ENCODE measurements at regions not wholly inside any gene's neighbourhood (a gene's known extent, or its start where the extent isn't known, plus 50 kb on each side); places are given as distances from the start of the nearest gene placed in this dataset.

GRCh38 chr11:70731271-70732022 lies 333.1 kb downstream of the CTTN start:
- ATAC-seq = no peak
- Mint-ChIP-seq H3K4me1 (no peaks in the 10 kb centered on the region), H3K27ac (no peak overlapping the region), H3K36me3 (no peaks in the 10 kb centered on the region), H3K9me3 (peaks cover 8% of the 10 kb centered on the region), H3K27me3 (peaks cover 17% of the 10 kb centered on the region), H3K4me3 (no peak overlapping the region)

GRCh38 chr11:70732023-70732880 lies 333.9 kb downstream of the CTTN start:
- peaks cover 3% of the 10 kb centered on the region for H3K9me3 Mint-ChIP-seq
- no peaks in the 10 kb centered on the region for H3K36me3 Mint-ChIP-seq
- no peak overlapping the region for H3K27ac Mint-ChIP-seq
- ATAC-seq = no peak
- H3K4me3 Mint-ChIP-seq = no peak overlapping the region
- no peaks in the 10 kb centered on the region for H3K4me1 Mint-ChIP-seq
- H3K27me3 Mint-ChIP-seq = peaks cover 17% of the 10 kb centered on the region

GRCh38 chr11:70732881-70733196 lies 334.5 kb downstream of the CTTN start:
- no peak overlapping the region for H3K4me3 Mint-ChIP-seq
- no peaks in the 10 kb centered on the region for H3K4me1 Mint-ChIP-seq
- H3K9me3 Mint-ChIP-seq = peaks cover 3% of the 10 kb centered on the region
- ATAC-seq = no peak
- H3K27ac Mint-ChIP-seq = no peak overlapping the region
- peaks cover 17% of the 10 kb centered on the region for H3K27me3 Mint-ChIP-seq
- H3K36me3 Mint-ChIP-seq = no peaks in the 10 kb centered on the region

GRCh38 chr11:70733327-70734325 lies 335.3 kb downstream of the CTTN start:
- Mint-ChIP-seq H3K9me3 (peaks cover 3% of the 10 kb centered on the region), H3K4me3 (no peak overlapping the region), H3K27me3 (peaks cover 17% of the 10 kb centered on the region), H3K4me1 (no peaks in the 10 kb centered on the region), H3K36me3 (no peaks in the 10 kb centered on the region), H3K27ac (no peak overlapping the region)
- peak; percentile 9 for ATAC-seq

GRCh38 chr11:70734379-70734778 lies 336.1 kb downstream of the CTTN start:
- H3K4me3 Mint-ChIP-seq = no peak overlapping the region
- peaks cover 3% of the 10 kb centered on the region for H3K9me3 Mint-ChIP-seq
- H3K4me1 Mint-ChIP-seq = no peaks in the 10 kb centered on the region
- no peaks in the 10 kb centered on the region for H3K36me3 Mint-ChIP-seq
- ATAC-seq = no peak
- H3K27me3 Mint-ChIP-seq = peaks cover 25% of the 10 kb centered on the region
- H3K27ac Mint-ChIP-seq = no peak overlapping the region

- Mint-ChIP-seq H3K27ac (no peak overlapping the region), H3K36me3 (no peaks in the 10 kb centered on the region), H3K27me3 (peaks cover 25% of the 10 kb centered on the region), H3K4me1 (no peaks in the 10 kb centered on the region), H3K4me3 (no peak overlapping the region), H3K9me3 (peaks cover 3% of the 10 kb centered on the region)
- ATAC-seq = no peak
Measured at GRCh38 chr11:70734911-70735310, 336.6 kb downstream of the CTTN start.

GRCh38 chr11:70735976-70736375 lies 337.6 kb downstream of the CTTN start:
- no peak for ATAC-seq
- Mint-ChIP-seq H3K9me3 (peaks cover 5% of the 10 kb centered on the region), H3K27ac (no peak overlapping the region), H3K4me3 (no peak overlapping the region), H3K4me1 (no peaks in the 10 kb centered on the region), H3K27me3 (peaks cover 32% of the 10 kb centered on the region), H3K36me3 (no peaks in the 10 kb centered on the region)

- Mint-ChIP-seq H3K27me3 (peaks cover 37% of the 10 kb centered on the region), H3K4me1 (no peaks in the 10 kb centered on the region), H3K9me3 (peaks cover 8% of the 10 kb centered on the region), H3K36me3 (no peaks in the 10 kb centered on the region), H3K27ac (no peak overlapping the region), H3K4me3 (no peak overlapping the region)
- no peak for ATAC-seq
Measured at GRCh38 chr11:70736461-70736860, 338.1 kb downstream of the CTTN start.

- H3K27me3 Mint-ChIP-seq = peaks cover 43% of the 10 kb centered on the region
- ATAC-seq = no peak
- H3K27ac Mint-ChIP-seq = no peak overlapping the region
- H3K36me3 Mint-ChIP-seq = no peaks in the 10 kb centered on the region
- no peak overlapping the region for H3K4me3 Mint-ChIP-seq
- peaks cover 8% of the 10 kb centered on the region for H3K9me3 Mint-ChIP-seq
- H3K4me1 Mint-ChIP-seq = no peaks in the 10 kb centered on the region
Measured at GRCh38 chr11:70736937-70737640, 338.8 kb downstream of the CTTN start.

GRCh38 chr11:70737816-70738630 lies 339.7 kb downstream of the CTTN start:
- H3K4me3 Mint-ChIP-seq = no peak overlapping the region
- H3K27ac Mint-ChIP-seq = no peak overlapping the region
- H3K4me1 Mint-ChIP-seq = no peaks in the 10 kb centered on the region
- no peak for ATAC-seq
- peaks cover 8% of the 10 kb centered on the region for H3K9me3 Mint-ChIP-seq
- peaks cover 53% of the 10 kb centered on the region for H3K27me3 Mint-ChIP-seq
- H3K36me3 Mint-ChIP-seq = no peaks in the 10 kb centered on the region

- Mint-ChIP-seq H3K27me3 (peaks cover 54% of the 10 kb centered on the region), H3K27ac (no peak overlapping the region), H3K9me3 (peaks cover 8% of the 10 kb centered on the region), H3K4me3 (no peak overlapping the region), H3K4me1 (no peaks in the 10 kb centered on the region), H3K36me3 (no peaks in the 10 kb centered on the region)
- no peak for ATAC-seq
Measured at GRCh38 chr11:70738661-70739060, 340.3 kb downstream of the CTTN start.

GRCh38 chr11:70739091-70739490 lies 340.8 kb downstream of the CTTN start:
- Mint-ChIP-seq H3K36me3 (no peaks in the 10 kb centered on the region), H3K4me3 (no peak overlapping the region), H3K9me3 (peaks cover 8% of the 10 kb centered on the region), H3K27me3 (peaks cover 55% of the 10 kb centered on the region), H3K4me1 (no peaks in the 10 kb centered on the region), H3K27ac (no peak overlapping the region)
- no peak for ATAC-seq

GRCh38 chr11:70739811-70740487 lies 341.6 kb downstream of the CTTN start:
- H3K36me3 Mint-ChIP-seq = no peaks in the 10 kb centered on the region
- no peaks in the 10 kb centered on the region for H3K4me1 Mint-ChIP-seq
- H3K27ac Mint-ChIP-seq = no peak overlapping the region
- no peak for ATAC-seq
- peaks cover 8% of the 10 kb centered on the region for H3K9me3 Mint-ChIP-seq
- no peak overlapping the region for H3K4me3 Mint-ChIP-seq
- H3K27me3 Mint-ChIP-seq = peaks cover 59% of the 10 kb centered on the region

Data from stimulated activated memory B cell treated with anti-CD40 and anti-IgM and Interleukin-4, amounts not matched to agents 10 μg/mL and 1 μg/mL and 100 μg/mL, for 72 hours (primary cell).